ENCODE measurements at regions not wholly inside any gene's neighbourhood (a gene's known extent, or its start where the extent isn't known, plus 50 kb on each side); places are given as distances from the start of the nearest gene placed in this dataset.

DNA sequence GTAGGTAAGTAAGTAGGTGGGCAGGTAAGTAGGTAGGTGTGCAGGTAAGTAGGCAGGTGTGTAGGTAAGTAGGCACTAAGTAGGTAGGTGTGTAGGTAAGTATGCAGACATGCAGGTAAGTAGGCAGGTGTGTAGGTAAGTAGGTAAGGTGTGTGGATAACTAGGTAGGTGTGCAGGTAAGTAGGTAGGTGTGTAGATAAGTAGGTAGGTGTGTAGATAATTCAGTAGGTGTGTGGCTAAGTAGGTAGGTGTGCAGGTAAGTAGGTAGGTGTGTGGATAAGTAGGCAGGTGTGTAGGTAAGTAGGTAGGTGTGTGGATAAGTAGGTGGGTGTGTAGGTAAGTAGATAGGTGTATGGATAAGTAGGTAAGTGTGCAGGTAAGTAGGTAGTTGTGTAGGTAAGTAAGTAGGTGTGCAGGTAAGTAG lies 53.9 kb upstream of the COG2 start:
- TF ChIP-seq, protein P1, sequence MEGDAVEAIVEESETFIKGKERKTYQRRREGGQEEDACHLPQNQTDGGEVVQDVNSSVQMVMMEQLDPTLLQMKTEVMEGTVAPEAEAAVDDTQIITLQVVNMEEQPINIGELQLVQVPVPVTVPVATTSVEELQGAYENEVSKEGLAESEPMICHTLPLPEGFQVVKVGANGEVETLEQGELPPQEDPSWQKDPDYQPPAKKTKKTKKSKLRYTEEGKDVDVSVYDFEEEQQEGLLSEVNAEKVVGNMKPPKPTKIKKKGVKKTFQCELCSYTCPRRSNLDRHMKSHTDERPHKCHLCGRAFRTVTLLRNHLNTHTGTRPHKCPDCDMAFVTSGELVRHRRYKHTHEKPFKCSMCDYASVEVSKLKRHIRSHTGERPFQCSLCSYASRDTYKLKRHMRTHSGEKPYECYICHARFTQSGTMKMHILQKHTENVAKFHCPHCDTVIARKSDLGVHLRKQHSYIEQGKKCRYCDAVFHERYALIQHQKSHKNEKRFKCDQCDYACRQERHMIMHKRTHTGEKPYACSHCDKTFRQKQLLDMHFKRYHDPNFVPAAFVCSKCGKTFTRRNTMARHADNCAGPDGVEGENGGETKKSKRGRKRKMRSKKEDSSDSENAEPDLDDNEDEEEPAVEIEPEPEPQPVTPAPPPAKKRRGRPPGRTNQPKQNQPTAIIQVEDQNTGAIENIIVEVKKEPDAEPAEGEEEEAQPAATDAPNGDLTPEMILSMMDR (IDR thresholded peaks at IDR 0.05): no peak
- no peak for TF ChIP-seq POLR2A (IDR thresholded peaks at IDR 0.05)
